GM10248 (cell line): ENCODE measurements at regions not wholly inside any gene's neighbourhood (a gene's known extent, or its start where the extent isn't known, plus 50 kb on each side); places are given as distances from the start of the nearest gene placed in this dataset.

Experiments
- CTCF ChIA-PET: fragments of 300-600 bp; sonication (Branson Sonifier 250); formaldehyde crosslinking; extraction: SDS; loops from one replicate; lab custom pipeline; 2021; ENCODE audit warnings: antibody characterized with exemption; lab: Yijun Ruan, JAX
- POLR2A ChIA-PET: fragments of 350-650 bp; sonication (Branson Sonifier 250); formaldehyde crosslinking; extraction: SDS; loops from one replicate; lab custom pipeline; 2020; ENCODE audit warnings: antibody characterized with exemption; lab: Yijun Ruan, JAX
- DNase-seq: peaks from one replicate; pipeline ENCODE4 v3.0.0; 2012; ENCODE audit errors: extremely low spot score
- CTCF ChIP-seq: IDR thresholded peaks from 2 replicates; pipeline ENCODE4 v1.5.1; 2012; ENCODE audit warnings: mild to moderate bottlenecking, low read depth; ENCODE audit errors: extremely low read depth, missing control alignments, control extremely low read depth

GRCh38 chr7:138295049-138295637, 164.9 kb upstream of the TRIM24 start:
- no peak for TF ChIP-seq CTCF
- no peak for DNase-seq
- ChIA-PET POLR2A (no interaction called here), CTCF (no interaction called here)

GRCh38 chr7:138297526-138297925, 162.5 kb upstream of the TRIM24 start:
- ChIA-PET CTCF (interaction anchor here (1.2 kb wide), 1 partner anchor 17 kb away, joined by 3 read pairs; no protein-coding TSS in a partner anchor), POLR2A (no interaction called here)
- no peak for DNase-seq

GRCh38 chr7:138299066-138299465, 161.0 kb upstream of the TRIM24 start:
- POLR2A ChIA-PET, result no interaction called here
- no peak for DNase-seq
- no peak for TF ChIP-seq CTCF
- CTCF ChIA-PET, result no interaction called here

More at GRCh38 chr7:138297526-138297925, 162.5 kb upstream of the TRIM24 start:
- TF ChIP-seq CTCF, result no peak

GRCh38 chr7:138303230-138304070, 156.6 kb upstream of the TRIM24 start:
- ChIA-PET CTCF (interaction anchor here (1.3 kb wide), 1 partner anchor 11 kb away, joined by 3 read pairs; no protein-coding TSS in a partner anchor), POLR2A (no interaction called here)
- TF ChIP-seq CTCF, result no peak
- DNase-seq, result no peak

GRCh38 chr7:138304071-138304320, 156.1 kb upstream of the TRIM24 start:
- CTCF ChIA-PET, result no interaction called here

GRCh38 chr7:138307633-138308032, 152.4 kb upstream of the TRIM24 start:
- CTCF ChIA-PET, result no interaction called here
- no peak for TF ChIP-seq CTCF
- POLR2A ChIA-PET, result no interaction called here
- DNase-seq, result no peak

More at GRCh38 chr7:138304071-138304320, 156.1 kb upstream of the TRIM24 start:
- TF ChIP-seq CTCF, result no peak
- POLR2A ChIA-PET, result no interaction called here
- no peak for DNase-seq
